ENCODE measurements at regions not wholly inside any gene's neighbourhood (a gene's known extent, or its start where the extent isn't known, plus 50 kb on each side); places are given as distances from the start of the nearest gene placed in this dataset.

DNA sequence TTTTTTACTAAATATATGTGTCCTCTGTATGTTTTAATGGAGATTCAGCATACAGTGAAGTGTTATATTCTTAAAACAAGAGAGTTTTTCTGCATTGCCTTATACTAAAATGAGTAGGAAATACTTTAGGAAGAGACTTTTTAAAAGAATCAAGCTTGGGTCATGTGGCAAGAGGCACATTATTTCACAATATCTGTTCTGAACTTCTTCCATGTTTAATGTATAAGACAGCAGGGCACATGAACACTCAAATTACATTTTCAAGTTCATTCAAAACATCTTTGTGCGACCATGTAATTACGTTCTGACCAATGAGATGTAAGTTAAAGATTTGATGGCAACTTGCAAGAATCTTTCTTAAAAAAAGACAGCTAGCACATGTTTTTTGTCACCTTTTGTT, 1055.9 kb downstream of the NR2F1-AS1 start:
- TF ChIP-seq, protein P1, sequence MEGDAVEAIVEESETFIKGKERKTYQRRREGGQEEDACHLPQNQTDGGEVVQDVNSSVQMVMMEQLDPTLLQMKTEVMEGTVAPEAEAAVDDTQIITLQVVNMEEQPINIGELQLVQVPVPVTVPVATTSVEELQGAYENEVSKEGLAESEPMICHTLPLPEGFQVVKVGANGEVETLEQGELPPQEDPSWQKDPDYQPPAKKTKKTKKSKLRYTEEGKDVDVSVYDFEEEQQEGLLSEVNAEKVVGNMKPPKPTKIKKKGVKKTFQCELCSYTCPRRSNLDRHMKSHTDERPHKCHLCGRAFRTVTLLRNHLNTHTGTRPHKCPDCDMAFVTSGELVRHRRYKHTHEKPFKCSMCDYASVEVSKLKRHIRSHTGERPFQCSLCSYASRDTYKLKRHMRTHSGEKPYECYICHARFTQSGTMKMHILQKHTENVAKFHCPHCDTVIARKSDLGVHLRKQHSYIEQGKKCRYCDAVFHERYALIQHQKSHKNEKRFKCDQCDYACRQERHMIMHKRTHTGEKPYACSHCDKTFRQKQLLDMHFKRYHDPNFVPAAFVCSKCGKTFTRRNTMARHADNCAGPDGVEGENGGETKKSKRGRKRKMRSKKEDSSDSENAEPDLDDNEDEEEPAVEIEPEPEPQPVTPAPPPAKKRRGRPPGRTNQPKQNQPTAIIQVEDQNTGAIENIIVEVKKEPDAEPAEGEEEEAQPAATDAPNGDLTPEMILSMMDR (conservative IDR thresholded peaks at IDR 0.05) = no peak
- TF ChIP-seq ZFX (IDR thresholded peaks at IDR 0.05) = no peak
- H3K27ac ChIP-seq = no peak overlapping the region

DNA sequence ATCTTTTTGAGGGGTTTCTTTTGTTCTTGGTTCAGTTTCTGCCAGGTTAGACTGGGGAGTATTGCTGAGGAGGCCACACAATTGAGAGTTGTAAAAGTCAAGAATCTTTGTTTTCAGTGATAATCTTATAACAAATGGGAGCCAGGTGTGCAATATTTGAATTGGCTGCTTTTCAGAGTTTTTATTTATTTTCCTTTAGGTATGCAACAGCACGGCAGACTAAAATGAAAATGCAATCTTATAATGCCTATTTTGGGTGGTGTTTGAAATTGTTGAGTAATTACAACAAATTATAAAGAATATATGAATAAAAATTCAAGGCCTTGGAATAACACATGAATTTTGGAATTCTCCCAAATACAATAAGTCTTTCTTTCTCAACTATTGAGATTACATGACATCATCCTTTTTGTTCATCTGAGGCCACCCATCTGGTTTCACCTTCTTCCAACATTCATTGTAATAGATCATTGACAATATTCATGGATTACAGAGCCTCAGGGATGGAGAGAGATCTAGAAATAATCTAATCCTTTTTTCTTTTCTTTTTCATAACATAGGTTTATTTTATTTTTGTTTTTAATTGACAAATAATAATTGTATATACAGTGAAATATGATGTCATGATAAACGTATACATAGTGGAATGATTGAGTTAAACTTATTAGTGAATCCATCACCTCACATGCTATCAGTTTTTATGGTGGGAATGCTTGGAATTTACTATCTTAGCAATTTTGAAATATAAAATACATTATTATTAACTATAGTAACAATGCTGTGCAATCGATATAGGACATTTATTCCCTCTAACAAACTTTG, 1061.0 kb downstream of the NR2F1-AS1 start:
- no peak overlapping the region for H3K27ac ChIP-seq
- TF ChIP-seq, protein P1 (conservative IDR thresholded peaks at IDR 0.05) = no peak
- no peak for TF ChIP-seq ZFX (IDR thresholded peaks at IDR 0.05)

DNA sequence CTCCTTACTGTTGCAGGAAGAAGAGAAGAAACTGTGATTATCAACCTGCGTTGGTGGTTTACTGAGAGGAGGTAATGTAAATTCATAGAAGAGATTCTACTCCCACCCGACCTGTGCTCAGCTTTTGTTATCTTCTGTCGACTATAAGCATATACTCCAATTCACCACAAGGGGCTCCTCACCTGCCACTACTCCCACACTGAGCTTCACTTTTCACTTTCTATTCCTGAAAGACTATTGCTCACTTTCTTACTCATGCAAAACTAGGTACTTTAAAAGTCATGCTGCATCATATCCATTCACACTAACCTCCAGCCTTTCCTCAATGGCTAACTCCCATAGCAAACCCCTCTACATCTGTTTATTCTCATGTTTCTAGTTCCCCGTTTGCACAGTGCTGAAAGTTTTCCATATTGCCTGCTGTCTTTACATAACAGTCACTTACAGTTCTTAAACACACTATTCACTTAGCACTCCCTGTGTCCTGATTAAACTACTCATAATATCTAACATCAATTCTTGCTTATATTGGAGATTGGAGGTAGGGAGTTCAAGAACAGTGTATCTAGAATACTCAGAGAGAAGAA, 1062.6 kb downstream of the NR2F1-AS1 start:
- TF ChIP-seq, protein P1 (conservative IDR thresholded peaks at IDR 0.05) = peak; percentile 76
- TF ChIP-seq ZFX (IDR thresholded peaks at IDR 0.05) = no peak
- no peak overlapping the region for H3K27ac ChIP-seq

DNA sequence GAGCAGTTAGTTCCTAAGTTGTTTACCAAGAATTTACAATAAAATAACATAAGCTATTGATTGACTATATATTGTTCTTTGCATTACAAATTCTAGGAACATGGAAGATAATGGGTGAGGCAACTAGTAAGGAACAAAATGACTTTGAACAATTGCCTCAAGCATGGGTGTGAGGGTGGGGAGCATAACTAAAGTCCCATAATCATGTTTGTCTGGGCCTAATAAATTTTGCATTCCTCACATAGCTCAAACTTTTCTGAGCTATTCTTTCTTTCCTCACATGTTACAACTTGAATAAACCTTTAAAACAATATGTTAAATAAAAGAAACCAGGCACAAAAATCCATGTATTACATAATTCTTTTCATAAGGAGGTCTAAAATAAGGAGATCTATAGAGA, 1066.1 kb downstream of the NR2F1-AS1 start:
- H3K27ac ChIP-seq = no peak overlapping the region
- TF ChIP-seq, protein P1 (conservative IDR thresholded peaks at IDR 0.05) = no peak
- no peak for TF ChIP-seq ZFX (IDR thresholded peaks at IDR 0.05)

DNA sequence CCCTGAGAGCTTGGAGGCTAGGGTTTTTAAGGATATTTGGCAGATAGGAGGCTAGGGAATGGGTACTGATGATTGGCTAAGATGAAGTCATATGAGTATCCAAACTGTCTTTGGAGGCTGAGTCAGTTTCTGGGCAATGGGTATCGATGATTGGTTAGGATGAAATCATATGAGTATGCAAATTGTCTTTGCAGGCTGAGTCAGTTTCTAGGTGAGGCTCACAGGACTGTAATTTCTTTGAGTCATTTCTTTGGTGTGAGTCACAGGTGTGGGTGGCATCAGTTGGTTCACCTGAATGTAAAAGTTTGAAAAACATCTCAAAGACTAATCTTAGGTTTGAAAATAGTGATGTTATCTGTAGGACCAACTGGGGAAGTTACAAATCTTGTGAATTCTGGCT, 1068.0 kb downstream of the NR2F1-AS1 start:
- no peak overlapping the region for H3K27ac ChIP-seq
- no peak for TF ChIP-seq ZFX (IDR thresholded peaks at IDR 0.05)
- TF ChIP-seq, protein P1 (conservative IDR thresholded peaks at IDR 0.05) = no peak

DNA sequence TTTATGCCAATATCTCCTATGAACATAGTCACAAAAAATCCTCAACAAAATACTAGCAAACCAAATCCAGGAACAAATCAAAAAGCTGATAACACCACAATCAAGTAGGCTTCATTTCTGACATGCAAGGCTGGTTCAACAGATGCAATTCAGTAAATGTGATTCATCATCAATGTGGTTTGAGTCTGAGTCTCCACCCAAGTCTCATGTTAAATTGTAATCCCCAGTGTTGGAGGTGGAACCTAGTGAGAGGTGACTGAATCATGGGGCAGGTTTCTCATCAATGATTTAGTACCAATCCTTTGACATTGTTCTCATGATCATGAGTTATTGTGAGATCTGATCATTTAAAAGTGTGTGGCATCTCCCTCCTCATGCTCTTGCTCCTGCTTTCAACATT, 1072.7 kb downstream of the NR2F1-AS1 start:
- H3K27ac ChIP-seq = no peak overlapping the region
- TF ChIP-seq, protein P1 (conservative IDR thresholded peaks at IDR 0.05) = no peak
- no peak for TF ChIP-seq ZFX (IDR thresholded peaks at IDR 0.05)

DNA sequence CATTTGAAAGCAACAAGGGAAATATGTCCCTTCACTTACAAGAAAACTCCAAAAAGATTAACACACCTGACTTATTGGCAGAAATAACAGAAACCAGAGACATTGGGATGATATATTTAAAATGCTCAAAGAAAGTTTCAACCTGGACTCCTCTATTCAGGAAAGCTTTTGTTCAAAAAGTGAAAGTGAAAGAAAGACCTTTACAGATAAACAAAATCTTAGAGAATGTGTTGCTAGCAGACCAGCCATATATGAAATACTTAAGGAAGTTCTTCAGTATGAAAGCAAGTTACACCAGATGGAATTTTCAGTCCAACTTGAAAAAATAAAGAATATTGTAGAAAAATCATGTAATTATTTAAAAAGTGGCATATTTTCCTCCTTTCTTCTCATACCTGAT, 1075.1 kb downstream of the NR2F1-AS1 start:
- no peak overlapping the region for H3K27ac ChIP-seq
- TF ChIP-seq, protein P1 (conservative IDR thresholded peaks at IDR 0.05) = no peak
- no peak for TF ChIP-seq ZFX (IDR thresholded peaks at IDR 0.05)
